ENCODE measurements at regions not wholly inside any gene's neighbourhood (a gene's known extent, or its start where the extent isn't known, plus 50 kb on each side); places are given as distances from the start of the nearest gene placed in this dataset.

DNA sequence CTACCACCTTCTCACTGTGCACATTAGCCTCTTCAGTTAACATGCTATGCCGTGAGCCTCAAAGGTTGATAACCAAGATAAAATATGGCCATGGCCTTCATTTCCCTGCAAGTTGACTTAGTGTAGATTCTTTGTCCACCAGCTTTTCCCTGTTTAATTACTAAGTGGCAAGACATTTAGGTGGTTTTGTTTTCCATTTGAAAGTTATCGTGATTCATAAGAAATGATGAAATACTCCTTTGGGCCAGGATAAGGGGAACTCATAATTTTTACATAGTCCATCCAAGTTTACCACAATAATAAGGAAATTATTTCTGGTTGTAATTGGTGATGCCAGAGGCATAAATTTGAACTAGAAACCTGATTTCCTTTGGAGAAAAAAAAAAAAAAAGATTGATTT, 609.6 kb downstream of the TAF11L14 start:
- TF ChIP-seq ZNF878 (CRISPR knock-in tag; IDR thresholded peaks at IDR 0.05) = no peak
- TF ChIP-seq KAT7 (CRISPR knock-in tag; IDR thresholded peaks at IDR 0.05; ENCODE audit: borderline replicate concordance) = no peak

Measured in HepG2 (cell line).